ENCODE measurements at regions not wholly inside any gene's neighbourhood (a gene's known extent, or its start where the extent isn't known, plus 50 kb on each side); places are given as distances from the start of the nearest gene placed in this dataset.

DNA sequence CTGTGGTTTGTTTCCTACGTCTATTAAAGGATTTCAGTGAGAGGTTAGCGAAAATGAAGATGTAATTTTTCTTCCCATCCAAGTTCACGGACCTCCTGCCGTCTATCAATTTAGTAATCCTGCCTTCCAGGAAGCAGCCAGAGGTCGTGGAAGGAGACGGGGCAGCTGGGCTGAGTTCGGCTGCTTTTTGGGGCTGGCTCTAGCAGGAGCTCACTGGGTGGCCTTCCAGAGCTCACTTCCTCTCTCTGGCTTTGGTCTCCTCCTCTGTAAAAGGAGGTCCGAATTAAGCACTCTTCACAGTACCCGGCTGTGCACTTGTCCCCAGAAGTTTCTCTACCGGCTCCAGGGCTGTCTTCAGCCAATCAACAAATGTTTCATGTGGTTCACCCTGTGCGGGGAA, 295.4 kb downstream of the BCOR start:
- no peak for TF ChIP-seq CTCF (conservative IDR thresholded peaks at IDR 0.05)
- H3K27ac ChIP-seq = no peak overlapping the region

DNA sequence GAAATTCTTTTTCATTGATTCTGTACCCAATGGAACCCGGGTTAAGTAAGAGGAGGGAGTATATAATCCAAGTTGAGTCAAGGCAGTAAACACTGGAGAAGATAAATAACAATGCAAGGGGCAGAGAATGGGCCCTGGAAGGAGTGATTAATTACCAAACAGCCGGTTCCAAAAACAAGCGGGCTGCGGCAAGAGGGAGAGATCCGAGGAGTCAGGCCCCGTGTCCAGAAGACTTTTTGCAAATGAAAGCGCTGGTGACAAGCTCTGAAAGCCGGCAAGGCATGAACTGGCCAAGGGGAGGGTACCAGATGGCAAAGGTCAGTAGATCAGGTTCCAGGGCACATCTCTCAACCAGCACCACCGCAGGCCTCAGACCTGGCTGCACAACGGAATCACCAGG, 294.9 kb downstream of the BCOR start:
- H3K27ac ChIP-seq = no peak overlapping the region
- TF ChIP-seq CTCF (conservative IDR thresholded peaks at IDR 0.05) = no peak

DNA sequence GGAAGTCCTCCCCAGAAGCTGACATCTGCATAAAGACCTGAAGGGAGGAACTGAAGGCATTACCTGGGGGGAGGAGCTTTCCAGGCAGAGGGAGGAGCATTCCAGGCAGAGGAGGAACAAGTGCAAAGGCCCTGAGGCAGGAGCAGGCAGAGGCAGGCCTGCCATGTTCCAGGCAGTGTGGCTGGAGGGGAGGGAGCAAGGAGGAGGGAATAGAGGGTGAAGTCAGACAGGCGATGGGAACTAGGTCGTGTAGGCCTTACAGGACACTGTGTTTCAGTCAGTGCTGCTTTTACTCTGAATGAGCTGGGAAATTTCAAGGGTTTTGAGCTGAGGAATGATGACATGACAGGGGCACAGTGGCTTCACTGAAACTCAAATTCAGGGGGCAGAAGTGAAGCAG, 292.7 kb downstream of the BCOR start:
- TF ChIP-seq CTCF (conservative IDR thresholded peaks at IDR 0.05) = no peak
- no peak overlapping the region for H3K27ac ChIP-seq

DNA sequence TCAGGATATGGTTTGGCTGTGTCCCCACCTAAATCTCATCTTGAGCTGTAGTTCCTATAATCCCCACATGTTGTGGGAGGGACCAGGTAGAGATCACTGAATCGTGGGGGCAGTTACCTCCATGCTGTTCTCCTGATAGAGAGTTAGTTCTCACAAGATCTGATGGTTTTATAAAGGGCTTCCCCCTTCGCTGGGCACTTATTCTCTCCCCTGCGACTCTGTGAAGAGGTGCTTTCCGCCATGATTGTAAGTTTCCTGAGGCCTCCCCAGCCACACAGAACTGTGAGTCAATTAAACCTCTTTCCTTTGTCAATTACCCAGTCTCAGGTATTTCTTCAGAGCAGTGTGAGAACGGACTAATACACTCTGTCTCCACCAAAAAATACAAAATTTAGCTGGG, 291.9 kb downstream of the BCOR start:
- no peak overlapping the region for H3K27ac ChIP-seq
- TF ChIP-seq CTCF (conservative IDR thresholded peaks at IDR 0.05) = no peak

DNA sequence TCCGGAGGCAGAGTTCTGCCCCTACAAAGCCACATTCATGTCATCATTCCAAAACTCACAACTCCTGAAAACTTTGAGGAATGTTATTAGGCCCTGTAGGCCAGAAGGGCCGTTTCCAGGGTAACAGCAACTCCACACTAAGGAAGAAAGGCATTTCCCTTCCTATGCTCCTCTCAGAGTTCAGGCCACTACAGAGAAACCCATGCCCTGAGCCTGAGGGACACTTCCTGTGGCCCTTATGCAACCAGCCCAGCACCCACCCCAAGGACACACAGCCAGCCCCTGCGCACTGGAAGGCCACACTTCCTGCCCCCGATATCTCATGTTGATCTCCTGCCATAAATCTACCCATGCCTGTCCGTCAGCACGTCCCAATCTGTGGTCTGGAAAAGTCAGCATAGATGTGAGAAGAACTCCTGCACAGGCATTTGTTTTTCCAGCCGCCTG, 289.3 kb downstream of the BCOR start:
- TF ChIP-seq CTCF (conservative IDR thresholded peaks at IDR 0.05) = no peak

DNA sequence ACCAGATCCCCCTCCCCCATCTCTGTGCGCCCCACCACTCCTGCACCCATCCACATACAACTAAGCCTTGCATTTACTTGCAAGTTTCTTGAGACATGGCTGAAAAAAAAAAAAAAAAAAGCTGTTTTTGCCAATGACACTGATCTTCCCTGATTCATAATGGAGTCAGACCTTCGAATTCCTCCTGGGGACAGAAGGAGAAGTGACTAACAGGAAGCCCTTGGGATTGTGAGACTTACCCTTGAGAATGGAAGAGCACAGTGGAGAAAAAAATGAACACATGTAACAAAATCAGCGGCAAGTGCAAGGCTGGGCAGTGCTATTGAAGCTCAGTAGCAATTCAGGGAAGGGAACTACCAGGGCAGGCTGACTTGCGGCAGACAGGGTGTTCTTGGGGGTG, 288.4 kb downstream of the BCOR start:
- no peak overlapping the region for H3K27ac ChIP-seq
- no peak for TF ChIP-seq CTCF (conservative IDR thresholded peaks at IDR 0.05)

More for the DNA sequence above, 289.3 kb downstream of the BCOR start:
- no peak overlapping the region for H3K27ac ChIP-seq

DNA sequence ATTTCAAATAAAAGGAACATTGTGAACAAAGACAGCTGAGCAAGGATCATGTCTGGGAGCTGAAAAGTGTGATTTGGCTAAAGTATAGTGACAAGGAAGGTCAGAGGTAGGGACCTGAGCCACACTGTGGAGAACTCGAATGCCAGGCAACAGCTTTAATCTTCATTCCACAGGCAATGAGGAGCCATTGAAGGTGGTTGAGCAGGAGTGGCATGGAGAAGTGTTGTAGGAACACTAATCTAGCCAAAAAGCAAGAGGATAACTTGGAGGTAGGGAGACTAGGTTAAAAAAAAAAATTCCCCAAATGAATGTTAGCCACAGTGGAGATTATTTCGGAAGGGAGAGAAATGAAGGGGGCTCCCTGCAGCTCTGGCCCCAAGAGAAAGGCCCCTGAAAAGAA, 286.9 kb downstream of the BCOR start:
- H3K27ac ChIP-seq = no peak overlapping the region
- TF ChIP-seq CTCF (conservative IDR thresholded peaks at IDR 0.05) = no peak

- no peak overlapping the region for H3K27ac ChIP-seq
- TF ChIP-seq CTCF (conservative IDR thresholded peaks at IDR 0.05) = no peak
These were observed 286.4 kb downstream of the BCOR start for GRCh38 chrX:39811376-39811775.

Data from VCaP (cell line).